Activated naive CD8-positive, alpha-beta T cell (primary cell): ENCODE measurements at regions not wholly inside any gene's neighbourhood (a gene's known extent, or its start where the extent isn't known, plus 50 kb on each side); places are given as distances from the start of the nearest gene placed in this dataset.

Source experiments
- H3K27ac Mint-ChIP-seq: one replicate; pipeline ENCODE4 v1.8.0; 2021; ENCODE audit warnings: mixed read lengths
- H3K27me3 Mint-ChIP-seq: one replicate; pipeline ENCODE4 v1.8.0; 2021; ENCODE audit warnings: mixed read lengths
- H3K36me3 Mint-ChIP-seq: one replicate; pipeline ENCODE4 v1.8.0; 2021; ENCODE audit warnings: mixed read lengths
- H3K4me1 Mint-ChIP-seq: one replicate; pipeline ENCODE4 v1.8.0; 2021; ENCODE audit warnings: low read depth, mixed read lengths
- H3K4me3 Mint-ChIP-seq: one replicate; pipeline ENCODE4 v1.8.0; 2021; ENCODE audit warnings: mild to moderate bottlenecking, mixed read lengths
- H3K9me3 Mint-ChIP-seq: one replicate; pipeline ENCODE4 v1.8.0; 2021; ENCODE audit warnings: low read depth, mixed read lengths

- no peaks in the 10 kb centered on the region for H3K9me3 Mint-ChIP-seq
- peaks cover 12% of the 10 kb centered on the region for H3K4me1 Mint-ChIP-seq
- no peaks in the 10 kb centered on the region for H3K36me3 Mint-ChIP-seq
- H3K27ac Mint-ChIP-seq = no peak overlapping the region
- H3K27me3 Mint-ChIP-seq = no peaks in the 10 kb centered on the region
- H3K4me3 Mint-ChIP-seq = no peak overlapping the region
These were observed 154.9 kb upstream of the NDUFV2 start for GRCh38 chr18:8947566-8947965.

- no peaks in the 10 kb centered on the region for H3K9me3 Mint-ChIP-seq
- H3K4me1 Mint-ChIP-seq = peaks cover 12% of the 10 kb centered on the region
- H3K36me3 Mint-ChIP-seq = no peaks in the 10 kb centered on the region
- H3K27ac Mint-ChIP-seq = no peak overlapping the region
- no peak overlapping the region for H3K4me3 Mint-ChIP-seq
- no peaks in the 10 kb centered on the region for H3K27me3 Mint-ChIP-seq
These were observed 154.5 kb upstream of the NDUFV2 start for GRCh38 chr18:8948011-8948410.

- Mint-ChIP-seq H3K27ac (no peak overlapping the region), H3K9me3 (no peaks in the 10 kb centered on the region), H3K4me1 (peaks cover 12% of the 10 kb centered on the region), H3K27me3 (no peaks in the 10 kb centered on the region), H3K36me3 (no peaks in the 10 kb centered on the region), H3K4me3 (no peak overlapping the region)
These were observed 153.9 kb upstream of the NDUFV2 start for GRCh38 chr18:8948471-8949149.

- no peak overlapping the region for H3K27ac Mint-ChIP-seq
- peaks cover 12% of the 10 kb centered on the region for H3K4me1 Mint-ChIP-seq
- H3K4me3 Mint-ChIP-seq = no peak overlapping the region
- no peaks in the 10 kb centered on the region for H3K9me3 Mint-ChIP-seq
- H3K27me3 Mint-ChIP-seq = no peaks in the 10 kb centered on the region
- no peaks in the 10 kb centered on the region for H3K36me3 Mint-ChIP-seq
These were observed 153.3 kb upstream of the NDUFV2 start for GRCh38 chr18:8949206-8949605.

- peaks cover 12% of the 10 kb centered on the region for H3K4me1 Mint-ChIP-seq
These were observed 151.0 kb upstream of the NDUFV2 start for GRCh38 chr18:8951491-8951890.

GRCh38 chr18:8952174-8952573, 150.3 kb upstream of the NDUFV2 start:
- Mint-ChIP-seq H3K4me1 (peaks cover 12% of the 10 kb centered on the region), H3K36me3 (no peaks in the 10 kb centered on the region), H3K27ac (no peak overlapping the region), H3K9me3 (no peaks in the 10 kb centered on the region), H3K4me3 (no peak overlapping the region), H3K27me3 (no peaks in the 10 kb centered on the region)

More at GRCh38 chr18:8951491-8951890, 151.0 kb upstream of the NDUFV2 start:
- H3K4me3 Mint-ChIP-seq = no peak overlapping the region
- no peak overlapping the region for H3K27ac Mint-ChIP-seq
- no peaks in the 10 kb centered on the region for H3K9me3 Mint-ChIP-seq
- H3K36me3 Mint-ChIP-seq = no peaks in the 10 kb centered on the region
- no peaks in the 10 kb centered on the region for H3K27me3 Mint-ChIP-seq

GRCh38 chr18:8952769-8953760, 149.4 kb upstream of the NDUFV2 start:
- Mint-ChIP-seq H3K4me3 (no peak overlapping the region), H3K27me3 (no peaks in the 10 kb centered on the region), H3K4me1 (peaks cover 12% of the 10 kb centered on the region), H3K9me3 (no peaks in the 10 kb centered on the region), H3K27ac (no peak overlapping the region), H3K36me3 (no peaks in the 10 kb centered on the region)

- Mint-ChIP-seq H3K27ac (no peak overlapping the region), H3K9me3 (no peaks in the 10 kb centered on the region), H3K27me3 (no peaks in the 10 kb centered on the region)
These were observed 144.8 kb upstream of the NDUFV2 start for GRCh38 chr18:8957731-8958130.

GRCh38 chr18:8958660-8959059, 143.8 kb upstream of the NDUFV2 start:
- no peak overlapping the region for H3K4me3 Mint-ChIP-seq
- no peaks in the 10 kb centered on the region for H3K27me3 Mint-ChIP-seq
- no peaks in the 10 kb centered on the region for H3K36me3 Mint-ChIP-seq
- no peaks in the 10 kb centered on the region for H3K4me1 Mint-ChIP-seq
- no peak overlapping the region for H3K27ac Mint-ChIP-seq
- H3K9me3 Mint-ChIP-seq = no peaks in the 10 kb centered on the region

More at GRCh38 chr18:8957731-8958130, 144.8 kb upstream of the NDUFV2 start:
- Mint-ChIP-seq H3K4me3 (no peak overlapping the region), H3K4me1 (no peaks in the 10 kb centered on the region), H3K36me3 (no peaks in the 10 kb centered on the region)

GRCh38 chr18:8959551-8960135, 142.9 kb upstream of the NDUFV2 start:
- no peaks in the 10 kb centered on the region for H3K9me3 Mint-ChIP-seq
- H3K4me3 Mint-ChIP-seq = no peak overlapping the region
- H3K27ac Mint-ChIP-seq = no peak overlapping the region
- no peaks in the 10 kb centered on the region for H3K4me1 Mint-ChIP-seq
- no peaks in the 10 kb centered on the region for H3K27me3 Mint-ChIP-seq
- no peaks in the 10 kb centered on the region for H3K36me3 Mint-ChIP-seq

- H3K27ac Mint-ChIP-seq = no peak overlapping the region
- no peaks in the 10 kb centered on the region for H3K27me3 Mint-ChIP-seq
- H3K4me1 Mint-ChIP-seq = no peaks in the 10 kb centered on the region
- no peak overlapping the region for H3K4me3 Mint-ChIP-seq
- no peaks in the 10 kb centered on the region for H3K36me3 Mint-ChIP-seq
- H3K9me3 Mint-ChIP-seq = no peaks in the 10 kb centered on the region
These were observed 141.5 kb upstream of the NDUFV2 start for GRCh38 chr18:8960740-8961657.

GRCh38 chr18:8962192-8962779, 140.2 kb upstream of the NDUFV2 start:
- Mint-ChIP-seq H3K9me3 (no peaks in the 10 kb centered on the region), H3K27me3 (no peaks in the 10 kb centered on the region), H3K27ac (no peak overlapping the region), H3K36me3 (no peaks in the 10 kb centered on the region), H3K4me1 (no peaks in the 10 kb centered on the region), H3K4me3 (no peak overlapping the region)

- Mint-ChIP-seq H3K9me3 (no peaks in the 10 kb centered on the region), H3K4me1 (no peaks in the 10 kb centered on the region), H3K27ac (no peak overlapping the region), H3K36me3 (no peaks in the 10 kb centered on the region), H3K27me3 (no peaks in the 10 kb centered on the region), H3K4me3 (no peak overlapping the region)
These were observed 139.5 kb upstream of the NDUFV2 start for GRCh38 chr18:8962855-8963635.
